HAP-1 (cell line): ENCODE measurements at regions not wholly inside any gene's neighbourhood (a gene's known extent, or its start where the extent isn't known, plus 50 kb on each side); places are given as distances from the start of the nearest gene placed in this dataset.
A peak's percentile ranks its signal among the peaks of the same experiment; 100 is the strongest.

ENCODE experiments used
- DNase-seq, 2 experiments: peaks; one replicate each; pipeline ENCODE4 v3.0.0-alpha.2; 2016 to 2020; ENCODE audit warnings: low spot score in 2 of 2
- H3K27me3 ChIP-seq: fragments of 250-450 bp; sonication (Bioruptor Pico); 2 replicates; pipeline ENCODE4 v1.5.1; 2020; ENCODE audit warnings: low read depth, mild to moderate bottlenecking, moderate library complexity
- H3K36me3 ChIP-seq: fragments of 250-450 bp; sonication (Bioruptor Pico); replicated peaks from 2 replicates; pipeline ENCODE4 v1.5.1; 2020; ENCODE audit warnings: mild to moderate bottlenecking
- H3K4me1 ChIP-seq: fragments of 250-450 bp; sonication (Bioruptor Pico); 2 replicates; pipeline ENCODE4 v1.5.1; 2020; ENCODE audit warnings: mild to moderate bottlenecking
- H3K4me3 ChIP-seq: fragments of 250-450 bp; sonication (Bioruptor Pico); 2 replicates; pipeline ENCODE4 v1.5.1; 2020; ENCODE audit warnings: mild to moderate bottlenecking, moderate library complexity
- H3K9me3 ChIP-seq: fragments of 250-450 bp; sonication (Bioruptor Pico); 2 replicates; pipeline ENCODE4 v1.5.1; 2020; ENCODE audit warnings: mild to moderate bottlenecking, moderate library complexity
- in situ Hi-C: fragments of 300-500 bp; cut with MboI; formaldehyde crosslinking; loops from 3 replicates; pipeline ENCODE4 v1.14.3; 2020; ENCODE audit warnings: low sequenced_read_pairs, inconsistent platforms, mixed read lengths

DNA sequence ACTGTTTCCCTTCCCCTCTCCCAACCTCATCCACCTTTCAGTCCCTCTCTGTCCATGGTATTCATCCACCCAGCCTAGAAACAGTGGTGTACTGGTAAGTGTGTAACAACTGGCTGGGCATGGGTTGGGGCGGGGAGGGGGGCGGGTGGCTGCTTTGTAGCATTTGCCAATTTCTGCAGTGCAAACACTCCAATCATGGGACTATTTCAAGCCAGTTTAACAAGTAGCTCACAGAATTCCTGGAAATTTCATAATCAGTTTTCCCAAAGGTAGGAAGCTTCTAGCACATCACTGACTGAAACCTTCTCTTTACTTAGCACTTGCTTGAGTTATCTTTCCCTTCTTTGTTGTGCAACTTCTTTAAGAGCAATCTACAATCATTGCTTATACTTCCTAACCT, 100.8 kb upstream of the WASF3 start:
- Histone ChIP-seq H3K36me3 (no peaks in the 10 kb centered on the region), H3K4me3 (no peak overlapping the region), H3K4me1 (no peaks in the 10 kb centered on the region), H3K9me3 (no peaks in the 10 kb centered on the region), H3K27me3 (no peaks in the 10 kb centered on the region)
- DNase-seq: no peak
- in situ Hi-C loops: no loop called here

DNA sequence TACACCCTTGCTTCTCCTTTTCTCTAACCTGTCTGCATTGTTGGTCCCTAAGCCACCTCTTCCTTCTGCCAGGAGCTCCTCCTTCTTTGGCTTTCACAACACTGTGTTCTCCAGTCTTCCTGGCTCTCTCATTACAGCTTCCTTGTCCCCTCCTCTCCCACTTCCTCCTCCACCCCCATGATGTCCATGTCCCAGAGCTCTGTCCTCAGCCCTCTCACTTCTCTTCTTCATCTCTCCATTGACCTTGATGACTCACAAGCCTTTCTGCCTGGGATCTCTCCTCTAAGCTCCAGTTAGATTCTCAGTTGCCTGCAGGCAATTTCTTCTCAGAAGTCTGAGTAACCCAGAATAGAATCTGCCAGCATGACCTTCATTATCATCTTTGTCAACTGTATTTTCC, 100.3 kb upstream of the WASF3 start:
- in situ Hi-C loops: no loop called here
- Histone ChIP-seq H3K9me3 (no peaks in the 10 kb centered on the region), H3K27me3 (no peaks in the 10 kb centered on the region), H3K4me1 (no peaks in the 10 kb centered on the region), H3K4me3 (no peak overlapping the region), H3K36me3 (no peaks in the 10 kb centered on the region)
- no peak for DNase-seq

DNA sequence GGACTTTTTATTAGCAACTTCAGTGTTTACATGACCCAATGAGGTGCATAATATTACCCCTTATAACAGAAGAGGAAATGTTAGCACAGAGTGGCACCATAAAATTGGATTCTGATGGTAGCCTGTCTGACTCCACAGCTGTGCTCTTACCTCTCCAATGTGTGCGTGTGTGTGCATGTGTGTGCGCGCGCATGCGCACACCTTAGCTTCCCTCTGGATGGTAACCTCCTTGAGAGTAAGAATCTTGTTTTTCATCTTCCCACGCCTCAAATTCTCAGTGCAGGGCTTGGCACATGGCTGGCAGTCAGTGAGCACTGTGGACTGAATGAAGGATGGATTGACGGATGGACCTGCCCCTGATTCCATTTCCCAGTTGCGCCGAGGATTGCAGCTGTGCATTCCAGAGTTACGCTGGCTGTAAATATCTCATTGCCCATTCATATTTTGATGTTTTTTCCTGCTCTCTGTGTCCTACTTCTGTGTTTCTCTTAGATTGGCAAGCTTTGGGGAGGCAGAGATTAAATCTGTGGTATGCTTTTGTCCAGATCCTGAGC, 99.2 kb upstream of the WASF3 start:
- no peak overlapping the region for H3K4me3 ChIP-seq
- no peaks in the 10 kb centered on the region for H3K9me3 ChIP-seq
- in situ Hi-C loops: no loop called here
- H3K4me1 ChIP-seq: no peaks in the 10 kb centered on the region
- H3K36me3 ChIP-seq: no peaks in the 10 kb centered on the region
- DNase-seq: peak in 1 of 2 experiments; percentile 7
- no peaks in the 10 kb centered on the region for H3K27me3 ChIP-seq

DNA sequence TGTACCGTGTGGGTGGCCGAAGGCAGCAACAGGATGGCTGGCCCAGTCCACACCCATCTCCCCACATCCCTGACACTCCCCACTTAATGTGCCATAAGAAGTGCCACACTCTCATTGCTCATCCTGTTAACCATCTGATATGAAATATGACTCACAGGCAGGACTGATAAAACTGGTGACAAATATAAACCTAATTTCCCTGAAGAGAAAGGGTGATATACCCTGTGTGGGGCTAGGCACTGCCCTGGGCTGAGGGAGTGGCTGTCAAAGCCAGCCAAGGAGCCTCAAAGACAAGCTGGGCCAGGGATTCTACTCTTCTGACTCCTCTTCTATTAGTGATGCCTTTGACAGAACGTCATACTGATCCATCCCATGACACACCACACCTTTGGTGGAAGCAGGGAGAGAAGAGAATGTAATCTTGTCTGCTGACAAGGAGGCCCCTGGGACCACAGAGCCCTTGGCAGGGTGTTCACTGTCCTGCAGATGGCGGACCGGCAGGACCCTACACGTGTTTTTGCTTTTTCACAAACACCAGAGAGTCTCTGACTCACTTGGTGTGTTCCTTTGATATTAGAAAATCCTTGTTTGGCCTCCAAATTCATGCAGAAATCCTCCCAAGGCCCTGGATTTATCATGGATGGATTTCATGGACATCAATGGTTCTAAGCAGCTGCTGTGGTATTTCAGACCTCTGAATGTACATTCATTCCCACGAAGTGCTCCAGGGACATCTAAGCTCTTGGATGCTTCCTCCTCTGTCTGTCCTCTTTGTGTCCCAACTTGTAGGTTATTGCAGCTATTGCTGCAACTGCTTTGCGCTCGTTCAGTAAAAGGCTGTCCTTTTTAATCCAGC, 98.0 kb upstream of the WASF3 start:
- DNase-seq: no peak
- in situ Hi-C loops: no loop called here

DNA sequence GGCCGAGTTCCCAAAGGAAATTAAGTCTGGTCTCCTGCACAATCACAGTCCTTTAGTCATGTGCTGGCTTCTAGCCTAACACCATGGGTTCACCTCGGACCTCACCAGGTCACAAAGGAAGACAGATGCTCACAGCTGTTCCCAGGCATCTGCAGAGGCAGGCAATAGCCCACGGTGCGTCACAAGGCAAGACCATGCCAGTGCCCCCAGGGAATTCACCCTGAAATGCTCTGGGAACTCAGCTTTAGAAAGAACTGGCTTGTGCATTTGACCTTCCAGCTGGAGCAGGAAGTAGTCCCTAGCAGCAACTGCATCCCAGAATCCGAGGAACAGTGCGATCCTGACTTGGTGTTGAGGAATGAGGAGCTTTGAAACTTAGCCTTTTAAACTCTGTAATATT, 96.8 kb upstream of the WASF3 start:
- Histone ChIP-seq H3K36me3 (no peaks in the 10 kb centered on the region), H3K4me3 (no peak overlapping the region), H3K4me1 (no peaks in the 10 kb centered on the region), H3K27me3 (no peaks in the 10 kb centered on the region), H3K9me3 (no peaks in the 10 kb centered on the region)
- in situ Hi-C loops: no loop called here
- DNase-seq: no peak

More for the DNA sequence above, 98.0 kb upstream of the WASF3 start:
- H3K4me1 ChIP-seq: no peaks in the 10 kb centered on the region
- H3K27me3 ChIP-seq: no peaks in the 10 kb centered on the region
- no peaks in the 10 kb centered on the region for H3K36me3 ChIP-seq
- H3K4me3 ChIP-seq: no peak overlapping the region
- no peaks in the 10 kb centered on the region for H3K9me3 ChIP-seq

DNA sequence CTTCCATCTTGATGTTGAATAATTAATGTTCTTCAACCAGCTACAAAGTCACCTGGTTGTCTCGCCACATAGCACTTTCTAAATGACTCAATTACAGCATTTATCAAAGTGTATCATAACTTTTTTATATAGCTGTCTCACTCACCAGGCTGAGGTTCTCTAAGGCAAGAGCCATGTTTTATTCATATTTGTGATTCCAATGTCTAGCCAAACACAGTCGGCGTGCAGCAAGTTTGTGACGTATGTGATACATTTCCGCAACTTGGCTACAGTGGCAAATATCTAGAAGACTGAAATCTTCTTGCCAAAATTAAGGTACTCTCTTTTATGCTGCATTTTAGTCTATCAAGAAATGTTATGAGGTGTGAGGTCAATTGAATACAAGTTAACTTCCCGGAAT, 94.2 kb upstream of the WASF3 start:
- no peaks in the 10 kb centered on the region for H3K4me1 ChIP-seq
- no peak for DNase-seq
- no peaks in the 10 kb centered on the region for H3K27me3 ChIP-seq
- in situ Hi-C loops: no loop called here
- H3K9me3 ChIP-seq: no peaks in the 10 kb centered on the region
- no peak overlapping the region for H3K4me3 ChIP-seq
- no peaks in the 10 kb centered on the region for H3K36me3 ChIP-seq

DNA sequence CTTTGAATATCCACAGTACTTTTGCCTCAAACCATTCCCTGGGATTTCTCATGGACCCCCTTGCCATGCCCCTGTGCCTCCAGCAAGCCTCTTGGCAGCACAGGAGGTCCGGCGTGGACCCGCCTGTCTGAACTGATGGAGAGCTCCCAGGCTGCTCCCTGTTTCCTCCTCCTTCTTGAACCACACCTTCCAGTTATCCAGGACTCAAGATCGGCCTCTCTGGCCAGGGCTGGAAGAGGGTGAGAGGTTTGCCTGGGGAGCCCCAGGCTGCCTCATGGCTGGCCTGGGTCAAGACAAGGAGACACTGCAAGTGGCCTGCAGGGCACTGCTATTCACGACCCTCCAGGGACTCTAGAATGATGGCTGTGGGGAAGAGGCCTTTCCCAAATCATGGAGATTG, 93.6 kb upstream of the WASF3 start:
- H3K27me3 ChIP-seq: no peaks in the 10 kb centered on the region
- no peak overlapping the region for H3K4me3 ChIP-seq
- no peaks in the 10 kb centered on the region for H3K9me3 ChIP-seq
- H3K36me3 ChIP-seq: no peaks in the 10 kb centered on the region
- in situ Hi-C loops: no loop called here
- H3K4me1 ChIP-seq: no peaks in the 10 kb centered on the region
- no peak for DNase-seq

DNA sequence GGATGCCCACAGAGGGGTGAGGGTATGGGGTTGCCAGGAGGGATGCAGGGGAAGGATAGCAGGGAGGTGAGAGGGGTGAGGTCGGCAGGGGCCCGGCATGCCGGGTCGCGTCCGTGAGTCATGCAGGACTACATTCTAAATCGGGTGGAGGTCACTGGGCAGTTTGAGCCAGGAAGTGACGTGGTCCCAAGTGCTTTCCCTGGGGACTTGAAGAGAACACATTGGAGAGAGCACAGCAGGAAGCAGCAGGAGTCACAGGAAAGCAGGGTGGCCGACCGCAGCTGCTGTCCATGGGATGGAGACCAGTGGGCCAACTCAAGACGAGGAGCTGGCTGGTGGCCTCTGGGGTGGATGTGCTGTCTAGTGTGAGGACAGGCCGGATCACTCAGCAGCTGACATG, 92.0 kb upstream of the WASF3 start:
- Histone ChIP-seq H3K36me3 (no peaks in the 10 kb centered on the region), H3K4me1 (no peaks in the 10 kb centered on the region), H3K27me3 (no peaks in the 10 kb centered on the region), H3K9me3 (no peaks in the 10 kb centered on the region), H3K4me3 (no peak overlapping the region)
- no peak for DNase-seq
- in situ Hi-C loops: no loop called here

DNA sequence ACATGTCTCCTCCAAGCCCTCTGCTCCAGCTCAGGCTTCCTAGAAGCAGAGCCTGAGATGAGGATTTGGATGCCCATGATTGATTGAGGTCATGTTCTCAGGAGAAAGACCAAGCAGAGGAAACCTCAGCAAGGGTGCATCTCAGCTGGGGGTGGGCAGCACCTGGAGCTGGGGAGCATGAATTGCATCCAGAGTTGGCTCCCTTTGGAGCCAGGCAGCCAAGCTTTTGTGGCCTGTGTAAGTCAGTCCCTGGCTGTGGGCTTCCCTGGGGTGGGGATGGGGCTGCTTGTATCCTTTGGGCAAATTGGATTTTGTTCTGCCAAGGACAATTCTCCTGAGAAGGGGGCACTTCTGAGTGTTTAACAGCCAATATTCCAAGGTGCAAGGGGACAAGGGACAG, 91.5 kb upstream of the WASF3 start:
- H3K4me3 ChIP-seq: no peak overlapping the region
- in situ Hi-C loops: no loop called here
- H3K36me3 ChIP-seq: no peaks in the 10 kb centered on the region
- H3K27me3 ChIP-seq: no peaks in the 10 kb centered on the region
- no peak for DNase-seq
- H3K4me1 ChIP-seq: no peaks in the 10 kb centered on the region
- H3K9me3 ChIP-seq: no peaks in the 10 kb centered on the region

DNA sequence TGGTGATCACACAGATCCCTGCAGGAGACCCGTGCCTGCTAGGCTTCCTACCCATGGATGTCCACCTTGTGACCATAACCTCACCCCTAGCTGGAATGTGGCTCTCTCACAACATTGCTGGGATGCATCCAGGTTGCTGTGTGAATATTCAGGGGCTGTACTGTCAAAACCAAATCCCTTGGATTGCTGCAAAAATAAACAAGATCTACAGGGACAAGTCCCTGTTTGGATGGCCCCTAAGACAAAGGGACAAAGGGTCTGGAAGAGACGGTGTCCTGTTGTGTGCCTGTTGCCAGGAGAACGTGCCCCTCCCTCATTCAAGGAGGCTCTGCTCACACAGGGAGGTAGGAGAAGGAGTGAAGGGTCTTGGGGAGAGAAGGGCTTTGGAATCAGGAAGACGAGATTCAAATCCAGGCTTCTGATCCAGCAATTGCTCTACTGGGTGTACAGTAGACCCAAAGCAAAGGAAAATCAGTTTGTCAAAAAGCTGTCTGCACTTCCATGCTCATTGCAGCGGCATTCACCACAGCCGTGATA, 89.2 kb upstream of the WASF3 start:
- no peak for DNase-seq
- in situ Hi-C loops: no loop called here

DNA sequence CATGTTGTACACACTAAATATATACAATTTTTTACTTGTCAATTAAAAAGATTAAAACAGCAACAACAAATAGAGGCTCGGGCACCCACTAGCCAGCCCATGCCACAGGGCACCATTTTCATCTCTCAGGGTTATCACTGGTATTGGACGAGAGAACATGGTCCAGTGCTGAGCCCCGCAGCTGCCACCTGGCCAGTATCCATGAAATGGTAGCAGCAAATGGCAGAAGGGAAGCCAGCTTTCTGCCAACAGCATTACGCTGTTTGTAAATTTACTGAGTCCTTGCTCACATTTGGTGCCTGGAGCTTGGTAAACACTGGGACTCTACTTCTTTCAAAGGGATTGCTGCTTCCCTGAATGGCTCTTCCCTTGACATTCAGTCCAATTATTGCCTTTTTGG, 87.9 kb upstream of the WASF3 start:
- DNase-seq: no peak
- Histone ChIP-seq H3K4me3 (no peak overlapping the region), H3K27me3 (no peaks in the 10 kb centered on the region), H3K36me3 (no peaks in the 10 kb centered on the region), H3K9me3 (no peaks in the 10 kb centered on the region), H3K4me1 (no peaks in the 10 kb centered on the region)
- in situ Hi-C loops: no loop called here

More for the DNA sequence above, 89.2 kb upstream of the WASF3 start:
- Histone ChIP-seq H3K36me3 (no peaks in the 10 kb centered on the region), H3K27me3 (no peaks in the 10 kb centered on the region), H3K4me1 (no peaks in the 10 kb centered on the region), H3K9me3 (no peaks in the 10 kb centered on the region), H3K4me3 (no peak overlapping the region)

DNA sequence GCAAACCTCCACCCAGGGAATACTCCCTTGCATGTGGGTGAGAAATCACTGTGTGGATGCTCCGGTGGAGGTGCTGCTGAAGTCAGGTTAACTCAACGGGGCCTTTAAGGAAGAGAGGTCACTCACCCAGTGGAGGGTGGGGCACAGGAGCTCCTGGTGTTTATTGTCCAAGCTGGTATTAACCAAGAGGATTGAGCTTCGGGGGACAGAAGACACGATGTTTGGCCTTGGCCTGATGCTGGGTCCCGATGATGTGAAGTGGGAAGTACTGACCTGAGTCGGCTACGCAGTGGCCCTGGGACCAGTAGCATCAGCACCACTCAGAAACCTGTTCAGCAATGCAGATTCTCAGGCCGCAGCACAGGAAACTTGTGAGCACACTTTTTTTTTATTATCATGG, 85.7 kb upstream of the WASF3 start:
- Histone ChIP-seq H3K27me3 (no peaks in the 10 kb centered on the region), H3K36me3 (no peaks in the 10 kb centered on the region), H3K9me3 (no peaks in the 10 kb centered on the region), H3K4me1 (no peaks in the 10 kb centered on the region), H3K4me3 (no peak overlapping the region)
- in situ Hi-C loops: no loop called here
- DNase-seq: no peak

DNA sequence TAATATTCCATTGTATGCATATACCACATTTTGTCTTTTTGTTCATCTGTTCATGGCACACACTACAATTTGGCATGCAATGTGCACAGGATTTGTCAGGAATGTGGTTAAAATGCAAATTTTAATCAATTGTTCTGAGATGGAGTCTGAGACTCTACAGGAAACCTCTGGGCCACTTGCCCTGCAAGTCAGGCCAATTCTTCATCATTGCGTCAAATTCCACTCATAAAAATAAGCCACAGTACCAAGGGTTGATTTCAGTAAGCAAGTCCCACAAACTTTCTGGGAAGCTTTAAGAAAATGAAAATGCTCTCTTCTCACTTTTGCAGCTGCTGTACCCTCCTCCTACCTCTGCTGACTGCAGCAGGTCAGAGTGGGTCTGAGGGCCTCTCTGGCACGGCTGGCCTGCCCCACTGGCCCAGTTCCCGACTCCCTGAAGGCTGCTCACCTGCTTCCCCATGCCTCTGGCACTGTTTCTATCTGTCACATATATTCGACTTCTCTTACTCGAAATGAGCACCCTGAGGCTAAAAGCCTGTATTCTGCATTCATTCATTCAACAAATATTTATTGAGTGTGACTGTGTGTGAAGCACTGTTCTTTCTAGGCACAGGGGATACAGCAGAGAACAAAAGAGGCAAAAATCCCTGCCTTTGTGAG, 83.8 kb upstream of the WASF3 start:
- Histone ChIP-seq H3K9me3 (no peaks in the 10 kb centered on the region), H3K27me3 (no peaks in the 10 kb centered on the region), H3K36me3 (no peaks in the 10 kb centered on the region), H3K4me1 (no peaks in the 10 kb centered on the region), H3K4me3 (no peak overlapping the region)
- no peak for DNase-seq
- in situ Hi-C loops: no loop called here

DNA sequence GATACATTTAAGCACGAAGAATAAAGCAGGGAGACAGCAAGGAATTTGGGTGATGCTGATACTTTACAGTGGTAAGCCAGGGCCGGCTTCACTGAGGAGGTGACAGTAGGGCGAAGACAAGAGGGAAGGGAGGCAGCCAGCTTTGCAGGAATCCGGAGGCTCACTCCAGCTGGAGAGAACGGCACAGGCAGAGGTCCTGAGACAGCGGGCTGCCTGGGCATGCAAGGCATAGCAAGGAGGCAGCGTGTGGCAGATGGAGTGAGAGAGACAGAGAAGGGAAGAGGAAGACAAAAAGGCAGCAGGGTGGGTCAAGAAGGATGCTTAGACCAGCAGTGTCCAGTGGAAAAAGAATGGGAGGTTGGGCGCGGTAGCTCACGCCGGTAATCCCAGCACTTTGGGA, 83.2 kb upstream of the WASF3 start:
- DNase-seq: no peak
- H3K9me3 ChIP-seq: no peaks in the 10 kb centered on the region
- no peaks in the 10 kb centered on the region for H3K27me3 ChIP-seq
- in situ Hi-C loops: no loop called here
- no peak overlapping the region for H3K4me3 ChIP-seq
- H3K4me1 ChIP-seq: no peaks in the 10 kb centered on the region
- no peaks in the 10 kb centered on the region for H3K36me3 ChIP-seq
